Neuronal stem cell (in vitro differentiated cells): ENCODE measurements at regions not wholly inside any gene's neighbourhood (a gene's known extent, or its start where the extent isn't known, plus 50 kb on each side); places are given as distances from the start of the nearest gene placed in this dataset.

ENCODE experiments used
- DNase-seq: peaks from one replicate; pipeline ENCODE4 v3.0.0-alpha.2; 2013; ENCODE audit warnings: low spot score
- H2AFZ ChIP-seq: one replicate; pipeline ENCODE4 v1.6.1; 2013; ENCODE audit warnings: mild to moderate bottlenecking, low read length, inconsistent platforms
- H2AK5ac ChIP-seq: 2 replicates; pipeline ENCODE4 v1.6.1; 2013; ENCODE audit warnings: low read depth, mild to moderate bottlenecking, inconsistent platforms, low read length, moderate library complexity, mixed read lengths
- H2BK120ac ChIP-seq: 2 replicates; pipeline ENCODE4 v1.6.1; 2013; ENCODE audit warnings: low read depth, mild to moderate bottlenecking, inconsistent platforms, low read length, moderate library complexity, mixed read lengths
- H2BK12ac ChIP-seq: one replicate; pipeline ENCODE4 v1.6.1; 2013; ENCODE audit warnings: low read length, inconsistent platforms
- H2BK15ac ChIP-seq: 2 replicates; pipeline ENCODE4 v1.6.1; 2013; ENCODE audit warnings: mild to moderate bottlenecking, low read length, inconsistent platforms, mixed read lengths
- H2BK5ac ChIP-seq: one replicate; pipeline ENCODE4 v1.6.1; 2013; ENCODE audit warnings: inconsistent platforms, mild to moderate bottlenecking, low read length, moderate library complexity
- H3K14ac ChIP-seq: one replicate; pipeline ENCODE4 v1.6.1; 2013; ENCODE audit warnings: low read length, inconsistent platforms
- H3K18ac ChIP-seq: 2 replicates; pipeline ENCODE4 v1.6.1; 2013; ENCODE audit warnings: low read length, inconsistent platforms
- H3K23ac ChIP-seq: 2 replicates; pipeline ENCODE4 v1.6.1; 2013; ENCODE audit warnings: low read depth, mild to moderate bottlenecking, mixed read lengths, low read length, inconsistent platforms; ENCODE audit not compliant: poor library complexity
- H3K27ac ChIP-seq: replicated peaks from 3 replicates; pipeline ENCODE4 v1.5.1; 2013; ENCODE audit warnings: low read length, inconsistent platforms
- H3K27me3 ChIP-seq, 3 experiments: 2 replicates each; pipeline ENCODE4 v1.6.1; 2013; ENCODE audit warnings: low read length in 3 of 3, mild to moderate bottlenecking in 2 of 3, inconsistent platforms in 1 of 3, low read depth in 1 of 3, mixed read lengths in 1 of 3, moderate library complexity in 1 of 3; ENCODE audit not compliant: control insufficient read depth in 3 of 3, insufficient read depth in 3 of 3
- H3K36me3 ChIP-seq, 2 donors: replicated peaks in 1 of 2; 2 replicates each; pipeline ENCODE4 v1.6.1; 2013; ENCODE audit warnings: low read length in 2 of 2; ENCODE audit not compliant: control insufficient read depth in 2 of 2, insufficient read depth in 2 of 2
- H3K4ac ChIP-seq: 2 replicates; pipeline ENCODE4 v1.6.1; 2013; ENCODE audit warnings: inconsistent platforms, mild to moderate bottlenecking, low read length, moderate library complexity
- H3K4me1 ChIP-seq, 2 donors: 1 replicate in 1 of 2; 2 replicates in 1 of 2; pipeline ENCODE4 v1.6.1; 2013; ENCODE audit warnings: low read length in 2 of 2, low read depth in 1 of 2; ENCODE audit not compliant: control insufficient read depth in 2 of 2, insufficient read depth in 1 of 2
- H3K4me2 ChIP-seq: one replicate; pipeline ENCODE4 v1.6.1; 2013; ENCODE audit warnings: mild to moderate bottlenecking, low read length, inconsistent platforms; ENCODE audit not compliant: insufficient read depth, poor library complexity, severe bottlenecking
- H3K4me3 ChIP-seq, 2 donors: 2 replicates each; pipeline ENCODE4 v1.5.1; 2013; ENCODE audit warnings: low read length in 2 of 2, mild to moderate bottlenecking in 2 of 2, inconsistent platforms in 1 of 2, moderate library complexity in 1 of 2
- H3K79me1 ChIP-seq: one replicate; pipeline ENCODE4 v1.6.1; 2013; ENCODE audit warnings: low read depth, mild to moderate bottlenecking, inconsistent platforms, low read length, moderate library complexity
- H3K9ac ChIP-seq: one replicate; pipeline ENCODE4 v1.6.1; 2013; ENCODE audit warnings: mild to moderate bottlenecking, low read depth, low read length, inconsistent platforms; ENCODE audit not compliant: poor library complexity
- H3K9me3 ChIP-seq, 2 donors: replicated peaks in 1 of 2; 2 replicates each; pipeline versions ENCODE3 to v1.6.1; 2013; ENCODE audit warnings: low read length in 2 of 2, mild to moderate bottlenecking in 2 of 2, inconsistent platforms in 1 of 2, low read depth in 1 of 2, mixed read lengths in 1 of 2, moderate library complexity in 1 of 2; ENCODE audit not compliant: control insufficient read depth in 2 of 2, insufficient read depth in 1 of 2
- H4K8ac ChIP-seq: one replicate; pipeline ENCODE4 v1.6.1; 2013; ENCODE audit warnings: low read depth, mild to moderate bottlenecking, inconsistent platforms, low read length, moderate library complexity
- H4K91ac ChIP-seq: one replicate; pipeline ENCODE4 v1.6.1; 2013; ENCODE audit warnings: low read length, low read depth, mild to moderate bottlenecking, inconsistent platforms; ENCODE audit not compliant: poor library complexity
- WGBS, 2 donors: extraction: QIAGEN DNeasy Blood & Tissue Kit; methylation state at CpG; one replicate each; pipeline ENCODE4 v1.1.7; 2013; ENCODE audit warnings: missing lambda C conversion rate in 2 of 2, mixed read lengths in 1 of 2; ENCODE audit not compliant: insufficient read length in 2 of 2, insufficient replicate concordance in 1 of 2; ENCODE audit errors: extremely low coverage in 2 of 2; 5-methylcytosine and 5-hydroxymethylcytosine counted together

DNA sequence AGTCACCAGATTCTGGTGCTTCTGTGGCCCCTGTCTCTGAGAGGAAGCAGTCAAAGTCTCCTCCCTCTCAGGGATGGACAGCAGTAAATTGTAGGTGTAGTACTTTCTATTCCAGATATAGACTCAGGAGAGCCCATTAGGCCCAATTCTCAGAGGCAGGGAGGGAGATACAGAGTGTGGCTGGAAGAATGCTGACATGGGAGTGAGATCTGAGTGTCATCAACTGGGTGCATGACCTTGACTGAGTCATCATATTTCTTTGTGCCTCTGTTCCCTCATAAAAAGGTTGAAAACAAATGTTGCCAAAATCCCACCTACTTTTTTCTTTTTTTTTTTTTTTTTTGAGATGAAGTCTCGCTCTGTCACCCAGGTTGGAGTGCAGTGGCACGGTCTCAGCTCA is 506.1 kb downstream of the BCL11A start:
- Histone ChIP-seq H3K23ac (no peak overlapping the region), H3K79me1 (no peaks in the 10 kb centered on the region), H3K9ac (no peak overlapping the region), H3K36me3 (no peaks in the 10 kb centered on the region), H4K91ac (no peak overlapping the region), H2BK120ac (no peak overlapping the region), H3K14ac (no peak overlapping the region), H3K27ac (no peak overlapping the region), H3K4ac (no peak overlapping the region), H2BK12ac (no peak overlapping the region), H2BK15ac (no peak overlapping the region), H2BK5ac (no peak overlapping the region), H3K4me1 (no peaks in the 10 kb centered on the region), H4K8ac (no peak overlapping the region), H3K4me3 (no peak overlapping the region), H3K18ac (no peak overlapping the region), H3K4me2 (no peak overlapping the region), H3K9me3 (no peaks in the 10 kb centered on the region), H3K27me3 (no peaks in the 10 kb centered on the region), H2AFZ (no peak overlapping the region), H2AK5ac (no peak overlapping the region)
- no CpG with 5 or more reads among the region's 2 CpGs for WGBS, 2 donors
- DNase-seq: no peak

DNA sequence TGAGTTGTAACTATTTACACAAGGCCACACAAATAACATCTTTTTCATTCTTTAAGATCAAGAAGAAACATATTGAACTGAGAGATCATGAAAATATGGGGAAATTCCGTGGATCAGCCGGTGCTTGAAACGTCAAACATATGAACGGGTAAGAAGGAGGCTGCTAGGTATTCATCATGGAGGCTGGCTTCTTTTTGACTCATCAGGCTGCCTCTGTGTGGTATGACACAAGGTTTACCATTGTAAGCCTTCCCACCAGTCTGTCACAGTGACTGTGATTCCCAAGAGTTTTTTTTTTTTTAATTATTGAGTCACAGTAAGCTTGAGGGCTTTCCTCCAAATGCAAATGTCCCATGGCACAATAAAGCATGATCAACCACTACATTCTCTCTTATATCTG is 506.9 kb downstream of the BCL11A start:
- Histone ChIP-seq H2BK5ac (no peak overlapping the region), H3K27ac (no peak overlapping the region), H3K14ac (no peak overlapping the region), H3K4me3 (no peak overlapping the region), H3K9me3 (no peaks in the 10 kb centered on the region), H2BK15ac (no peak overlapping the region), H3K36me3 (no peaks in the 10 kb centered on the region), H3K79me1 (no peaks in the 10 kb centered on the region), H2AFZ (no peak overlapping the region), H2BK120ac (no peak overlapping the region), H2BK12ac (no peak overlapping the region), H3K4me2 (no peak overlapping the region), H3K18ac (no peak overlapping the region), H4K8ac (no peak overlapping the region), H4K91ac (no peak overlapping the region), H3K23ac (no peak overlapping the region), H3K27me3 (no peaks in the 10 kb centered on the region), H2AK5ac (no peak overlapping the region), H3K4ac (no peak overlapping the region), H3K9ac (no peak overlapping the region), H3K4me1 (no peaks in the 10 kb centered on the region)
- WGBS, 2 donors: no CpG with 5 or more reads among the region's 4 CpGs
- DNase-seq: no peak

DNA sequence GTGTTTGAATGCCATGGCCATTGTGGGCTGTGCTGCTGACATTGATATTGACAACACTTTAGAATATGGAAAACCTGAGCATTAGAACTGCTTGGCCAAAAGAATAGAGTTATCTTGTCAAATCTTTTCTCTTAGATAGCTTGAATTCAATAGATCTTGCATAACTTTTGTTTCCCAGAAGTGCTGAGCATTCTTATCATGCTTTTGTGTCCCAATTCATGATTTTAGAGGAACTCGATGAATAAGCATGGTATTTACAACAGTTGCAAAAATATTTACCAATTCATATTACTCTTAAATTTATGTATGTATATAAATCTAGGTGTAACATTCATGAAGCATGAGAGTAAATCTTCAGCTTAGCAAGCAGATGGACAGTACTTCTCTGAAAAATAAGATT is 508.0 kb downstream of the BCL11A start:
- Histone ChIP-seq H3K23ac (no peak overlapping the region), H3K36me3 (no peaks in the 10 kb centered on the region), H4K8ac (no peak overlapping the region), H3K9me3 (no peaks in the 10 kb centered on the region), H2BK12ac (no peak overlapping the region), H3K9ac (no peak overlapping the region), H2BK120ac (no peak overlapping the region), H2BK15ac (no peak overlapping the region), H3K4me3 (no peak overlapping the region), H3K27ac (no peak overlapping the region), H3K79me1 (no peaks in the 10 kb centered on the region), H3K4ac (no peak overlapping the region), H4K91ac (no peak overlapping the region), H3K18ac (no peak overlapping the region), H2AK5ac (no peak overlapping the region), H3K14ac (no peak overlapping the region), H3K27me3 (no peaks in the 10 kb centered on the region), H2BK5ac (no peak overlapping the region), H3K4me2 (no peak overlapping the region), H2AFZ (no peak overlapping the region), H3K4me1 (no peaks in the 10 kb centered on the region)
- DNase-seq: no peak
- no CpG with 5 or more reads among the region's 1 CpG for WGBS, 2 donors

DNA sequence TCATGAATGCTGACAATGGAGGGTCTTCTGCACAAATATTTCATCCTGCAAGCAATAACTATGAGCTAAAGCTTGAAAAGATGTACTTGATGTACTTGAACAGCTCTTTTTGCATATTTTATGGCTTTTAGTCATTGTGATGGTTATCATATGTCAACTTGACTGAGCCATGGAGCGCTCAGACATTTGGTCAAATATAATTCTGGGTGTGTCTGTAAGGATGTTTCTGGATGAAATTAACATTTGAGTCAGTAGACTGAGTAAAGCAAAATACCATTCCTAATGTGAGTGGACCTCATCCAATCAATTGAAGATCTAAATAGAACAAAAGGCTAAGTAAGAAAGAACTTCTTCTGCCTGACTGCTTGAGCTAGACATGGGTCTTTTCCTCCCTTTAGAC is 509.0 kb downstream of the BCL11A start:
- Histone ChIP-seq H3K4me2 (no peak overlapping the region), H2BK15ac (no peak overlapping the region), H3K9me3 (no peaks in the 10 kb centered on the region), H2BK120ac (no peak overlapping the region), H4K91ac (no peak overlapping the region), H3K27ac (no peak overlapping the region), H3K27me3 (no peaks in the 10 kb centered on the region), H2AK5ac (no peak overlapping the region), H2AFZ (no peak overlapping the region), H3K4ac (no peak overlapping the region), H3K9ac (no peak overlapping the region), H2BK12ac (no peak overlapping the region), H2BK5ac (no peak overlapping the region), H3K4me1 (no peaks in the 10 kb centered on the region), H3K4me3 (no peak overlapping the region), H3K14ac (no peak overlapping the region), H3K23ac (no peak overlapping the region), H3K36me3 (no peaks in the 10 kb centered on the region), H3K18ac (no peak overlapping the region), H3K79me1 (no peaks in the 10 kb centered on the region), H4K8ac (no peak overlapping the region)
- DNase-seq: no peak
- WGBS, 2 donors: no CpG with 5 or more reads among the region's 1 CpG
